GM12872 (cell line): ENCODE measurements at regions not wholly inside any gene's neighbourhood (a gene's known extent, or its start where the extent isn't known, plus 50 kb on each side); places are given as distances from the start of the nearest gene placed in this dataset.

Experiments used
- CTCF ChIP-seq: IDR thresholded peaks from 3 replicates; pipeline ENCODE4 v1.5.1; 2011; ENCODE audit warnings: low read depth, mild to moderate bottlenecking, low read length, moderate library complexity; ENCODE audit not compliant: insufficient read depth

- no peak for TF ChIP-seq CTCF
These were observed 589.9 kb upstream of the BOD1L1 start for GRCh38 chr4:14217401-14217800.

- no peak for TF ChIP-seq CTCF
These were observed 591.1 kb upstream of the BOD1L1 start for GRCh38 chr4:14218641-14219040.

- TF ChIP-seq CTCF = no peak
These were observed 593.7 kb upstream of the BOD1L1 start for GRCh38 chr4:14221176-14221575.

GRCh38 chr4:14222377-14223029 is 595.0 kb upstream of the BOD1L1 start:
- TF ChIP-seq CTCF = no peak

GRCh38 chr4:14223461-14223860 is 595.9 kb upstream of the BOD1L1 start:
- TF ChIP-seq CTCF = no peak

GRCh38 chr4:14225688-14226207 is 598.2 kb upstream of the BOD1L1 start:
- TF ChIP-seq CTCF = no peak

GRCh38 chr4:14233126-14233525 is 605.6 kb upstream of the BOD1L1 start:
- TF ChIP-seq CTCF = no peak
